Endothelial cell of umbilical vein (primary cell): ENCODE measurements at regions not wholly inside any gene's neighbourhood (a gene's known extent, or its start where the extent isn't known, plus 50 kb on each side); places are given as distances from the start of the nearest gene placed in this dataset.
"Not testable (repeated sequence)": the region's sequence is repeated elsewhere in the genome, so short reads cannot be mapped to it uniquely, and the experiment has no call there.

Experiments used
- CTCF ChIP-seq, 2 donors: IDR thresholded peaks; 1 replicate in 1 of 2; 2 replicates in 1 of 2; pipeline ENCODE4 v1.5.1; 2011; ENCODE audit warnings: low read length in 2 of 2, mild to moderate bottlenecking in 2 of 2, moderate library complexity in 2 of 2, control low read depth in 1 of 2, inconsistent platforms in 1 of 2, low read depth in 1 of 2; ENCODE audit not compliant: insufficient read depth in 1 of 2; ENCODE audit errors: extremely low read depth in 1 of 2
- EZH2 ChIP-seq: IDR thresholded peaks from 2 replicates; pipeline ENCODE4 v1.6.1; 2012; ENCODE audit warnings: borderline replicate concordance, low read depth, mild to moderate bottlenecking, moderate library complexity, low read length, inconsistent platforms; ENCODE audit not compliant: severe bottlenecking
- GATA2 ChIP-seq: IDR thresholded peaks from 2 replicates; pipeline ENCODE4 v1.7.0; 2011; ENCODE audit warnings: low read depth, mild to moderate bottlenecking, moderate library complexity, mixed read lengths, low read length; ENCODE audit not compliant: insufficient read length, insufficient read depth
- JUN ChIP-seq: IDR thresholded peaks from 2 replicates; pipeline ENCODE4 v1.6.1; 2011; ENCODE audit warnings: borderline replicate concordance, low read depth; ENCODE audit not compliant: insufficient read length, insufficient read depth
- MAX ChIP-seq: IDR thresholded peaks from 2 replicates; pipeline ENCODE4 v1.6.1; 2011; ENCODE audit not compliant: insufficient read depth, insufficient read length
- MYC ChIP-seq: IDR thresholded peaks from one replicate; pipeline ENCODE4 v1.6.1; 2011; ENCODE audit warnings: mild to moderate bottlenecking, low read depth, low read length
- POLR2A ChIP-seq: IDR thresholded peaks from 2 replicates; pipeline ENCODE4 v1.6.1; 2012; ENCODE audit warnings: low read depth, mild to moderate bottlenecking, control low read depth, low read length
- POLR2AphosphoS5 ChIP-seq: IDR thresholded peaks from 2 replicates; pipeline ENCODE4 v1.6.1; 2012; ENCODE audit warnings: low read depth, mild to moderate bottlenecking, control low read depth, low read length, moderate library complexity; ENCODE audit not compliant: insufficient read depth

- not testable (repeated sequence) for TF ChIP-seq CTCF (IDR thresholded peaks at IDR 0.05; ENCODE audit: extremely low read depth in 1 of 2, insufficient read depth in 1 of 2, low read depth in 1 of 2, low read length in 2 of 2); POLR2A; MYC; POLR2AphosphoS5; EZH2; GATA2; MAX; JUN
These were observed 209.9 kb upstream of the LRRC61 start for GRCh38 chr7:150113301-150113700.
